GM12864 (cell line): ENCODE measurements at regions not wholly inside any gene's neighbourhood (a gene's known extent, or its start where the extent isn't known, plus 50 kb on each side); places are given as distances from the start of the nearest gene placed in this dataset.

Experiments used
- DNase-seq: peaks from one replicate; pipeline ENCODE4 v3.0.0-alpha.2; 2011; ENCODE audit warnings: low read depth
- H3K4me3 ChIP-seq: 2 replicates; pipeline ENCODE4 v1.5.1; 2011; ENCODE audit warnings: mild to moderate bottlenecking, low read depth, low read length, control low read depth
- CTCF ChIP-seq: IDR thresholded peaks from 2 replicates; pipeline ENCODE4 v1.5.1; 2011; ENCODE audit warnings: low read depth, mild to moderate bottlenecking, moderate library complexity, low read length, control low read depth, inconsistent platforms; ENCODE audit errors: missing control alignments

- DNase-seq: no peak
- TF ChIP-seq CTCF: no peak
- H3K4me3 ChIP-seq: no peak overlapping the region
Observed at GRCh38 chr5:73279805-73280204, 106.8 kb downstream of the TMEM174 start.

GRCh38 chr5:73278693-73279092, 105.7 kb downstream of the TMEM174 start:
- no peak overlapping the region for H3K4me3 ChIP-seq
- no peak for TF ChIP-seq CTCF
- DNase-seq: no peak

GRCh38 chr5:73274881-73275663, 102.1 kb downstream of the TMEM174 start:
- no peak overlapping the region for H3K4me3 ChIP-seq
- TF ChIP-seq CTCF: no peak
- DNase-seq: no peak

- no peak overlapping the region for H3K4me3 ChIP-seq
- DNase-seq: no peak
- no peak for TF ChIP-seq CTCF
Observed at GRCh38 chr5:73274121-73274520, 101.1 kb downstream of the TMEM174 start.

GRCh38 chr5:73273379-73274050, 100.5 kb downstream of the TMEM174 start:
- DNase-seq: no peak
- no peak for TF ChIP-seq CTCF
- H3K4me3 ChIP-seq: no peak overlapping the region

GRCh38 chr5:73272351-73272750, 99.4 kb downstream of the TMEM174 start:
- DNase-seq: no peak
- H3K4me3 ChIP-seq: no peak overlapping the region
- TF ChIP-seq CTCF: no peak
